22Rv1 (cell line): ENCODE measurements at regions not wholly inside any gene's neighbourhood (a gene's known extent, or its start where the extent isn't known, plus 50 kb on each side); places are given as distances from the start of the nearest gene placed in this dataset.

Experiments used
- H3K27ac ChIP-seq: fragments of 450-650 bp; 2 replicates; pipeline ENCODE4 v1.5.1; 2017
- CTCF ChIP-seq: fragments of 450-650 bp; IDR thresholded peaks from 2 replicates; pipeline ENCODE4 v1.5.1; 2017; ENCODE audit warnings: mild to moderate bottlenecking
- ZFX ChIP-seq: fragments of 450-650 bp; IDR thresholded peaks from 2 replicates; pipeline ENCODE4 v1.6.1; 2017; ENCODE audit warnings: antibody characterized with exemption, borderline replicate concordance

- no peak overlapping the region for H3K27ac ChIP-seq
- no peak for TF ChIP-seq ZFX
Measured at GRCh38 chr2:120887320-120887697, 151.6 kb downstream of the GLI2 start.

- TF ChIP-seq CTCF (no peak), ZFX (no peak)
- H3K27ac ChIP-seq: no peak overlapping the region
Measured at GRCh38 chr2:120887741-120888231, 152.1 kb downstream of the GLI2 start.

GRCh38 chr2:120888851-120889250 is 153.2 kb downstream of the GLI2 start:
- no peak for TF ChIP-seq ZFX
- TF ChIP-seq CTCF: no peak
- no peak overlapping the region for H3K27ac ChIP-seq

GRCh38 chr2:120889936-120890335 is 154.3 kb downstream of the GLI2 start:
- H3K27ac ChIP-seq: no peak overlapping the region
- TF ChIP-seq CTCF (no peak), ZFX (no peak)

GRCh38 chr2:120890566-120891360 is 155.1 kb downstream of the GLI2 start:
- no peak for TF ChIP-seq CTCF
- no peak for TF ChIP-seq ZFX
- H3K27ac ChIP-seq: no peak overlapping the region

- TF ChIP-seq ZFX (no peak), CTCF (no peak)
- no peak overlapping the region for H3K27ac ChIP-seq
Measured at GRCh38 chr2:120892271-120892966, 156.8 kb downstream of the GLI2 start.

- H3K27ac ChIP-seq: no peak overlapping the region
- TF ChIP-seq ZFX: no peak
Measured at GRCh38 chr2:120892967-120893667, 157.4 kb downstream of the GLI2 start.
